K562 (cell line): ENCODE measurements at regions not wholly inside any gene's neighbourhood (a gene's known extent, or its start where the extent isn't known, plus 50 kb on each side); places are given as distances from the start of the nearest gene placed in this dataset.

ENCODE experiments used
- AFF1 ChIP-seq, 2 experiments: fragments of 450-650 bp; IDR thresholded peaks; 2 replicates each; pipeline ENCODE4 v1.6.1; 2018; ENCODE audit warnings: mild to moderate bottlenecking in 2 of 2, low read depth in 1 of 2; ENCODE audit not compliant: partially characterized antibody in 2 of 2
- CBFA2T3 ChIP-seq: fragments of 450-650 bp; IDR thresholded peaks from 2 replicates; pipeline ENCODE4 v1.6.1; 2017
- E2F6 ChIP-seq, 2 experiments: IDR thresholded peaks; 2 replicates each; pipeline ENCODE4 v1.6.1; 2011; ENCODE audit warnings: borderline replicate concordance in 1 of 2, control low read depth in 1 of 2, low read depth in 1 of 2, low read length in 1 of 2, mild to moderate bottlenecking in 1 of 2, mixed read lengths in 1 of 2, moderate library complexity in 1 of 2; ENCODE audit not compliant: insufficient read depth in 1 of 2, insufficient read length in 1 of 2, poor library complexity in 1 of 2, severe bottlenecking in 1 of 2; ENCODE audit errors: extremely low read depth in 1 of 2
- ELF2 ChIP-seq: fragments of 250-450 bp; sonication (Bioruptor Pico); IDR thresholded peaks from 2 replicates; pipeline ENCODE4 v1.5.0; 2021; ENCODE audit warnings: mild to moderate bottlenecking
- HBP1 ChIP-seq: fragments of 450-650 bp; formaldehyde crosslinking; IDR thresholded peaks from 2 replicates; pipeline ENCODE4 v1.4.0; 2022; ENCODE audit warnings: missing genetic modification characterization
- MAX ChIP-seq: sonication (generic); formaldehyde crosslinking; IDR thresholded peaks from 2 replicates; pipeline ENCODE4 v1.9.0; 2022; ENCODE audit warnings: mild to moderate bottlenecking, missing genetic modification reagents
- RCOR1 ChIP-seq, 2 experiments: IDR thresholded peaks; 2 replicates each; pipeline ENCODE4 v1.6.1; 2012; ENCODE audit warnings: low read depth in 2 of 2, low read length in 2 of 2, borderline replicate concordance in 1 of 2, improper control_type of control experiment in 1 of 2
- RNF219 ChIP-seq: fragments of 250-450 bp; sonication (Bioruptor Pico); IDR thresholded peaks from 2 replicates; pipeline ENCODE4 v1.5.0; 2022; ENCODE audit warnings: mild to moderate bottlenecking
- THRA ChIP-seq: fragments of 450-650 bp; IDR thresholded peaks from 2 replicates; pipeline ENCODE4 v1.6.1; 2017; ENCODE audit warnings: mild to moderate bottlenecking, moderate library complexity
- XRCC5 ChIP-seq: fragments of 200-400 bp; formaldehyde crosslinking; IDR thresholded peaks from 2 replicates; pipeline ENCODE4 v1.6.1; 2017; ENCODE audit warnings: low read depth, mild to moderate bottlenecking, low read length
- ZNF395 ChIP-seq: fragments of 200-800 bp; sonication (Bioruptor generic); IDR thresholded peaks from 2 replicates; pipeline ENCODE4 v1.6.1; 2017; ENCODE audit warnings: missing genetic modification characterization, missing compliant biosample characterization
- ZNF668 ChIP-seq: fragments of 250-450 bp; sonication (Bioruptor Pico); IDR thresholded peaks from 2 replicates; pipeline ENCODE4 v1.8.0; 2022; ENCODE audit warnings: mild to moderate bottlenecking, inconsistent platforms

GRCh38 chr18:22302144-22302543, 115.6 kb downstream of the CTAGE1 start (continued):
- TF ChIP-seq E2F6 (IDR thresholded peaks at IDR 0.05; ENCODE audit: borderline replicate concordance in 1 of 2, extremely low read depth in 1 of 2, insufficient read depth in 1 of 2, insufficient read length in 1 of 2, low read depth in 1 of 2, low read length in 1 of 2, poor library complexity in 1 of 2, severe bottlenecking in 1 of 2) (no peak), RCOR1 (IDR thresholded peaks at IDR 0.05; ENCODE audit: borderline replicate concordance in 1 of 2, low read depth in 2 of 2, low read length in 2 of 2) (no peak), RNF219 (CRISPR knock-in tag) (no peak), ELF2 (CRISPR knock-in tag) (no peak), AFF1 (IDR thresholded peaks at IDR 0.05; ENCODE audit: low read depth in 1 of 2, partially characterized antibody in 2 of 2) (no peak), THRA (no peak), XRCC5 (no peak), ZNF668 (CRISPR knock-in tag) (no peak), HBP1 (no peak), CBFA2T3 (peak; percentile 52), MAX (CRISPR knock-in tag) (no peak), ZNF395 (CRISPR knock-in tag) (no peak)
